NCI-H748 treated with DMSO at 0.1 percent for 48 hours (cell line): ENCODE measurements at regions not wholly inside any gene's neighbourhood (a gene's known extent, or its start where the extent isn't known, plus 50 kb on each side); places are given as distances from the start of the nearest gene placed in this dataset.
"Not testable (repeated sequence)": the region's sequence is repeated elsewhere in the genome, so short reads cannot be mapped to it uniquely, and the experiment has no call there.

Experiments
- DNase-seq: peaks from one replicate; lab custom pipeline; 2025; lab: John Stamatoyannopoulos, UW

DNA sequence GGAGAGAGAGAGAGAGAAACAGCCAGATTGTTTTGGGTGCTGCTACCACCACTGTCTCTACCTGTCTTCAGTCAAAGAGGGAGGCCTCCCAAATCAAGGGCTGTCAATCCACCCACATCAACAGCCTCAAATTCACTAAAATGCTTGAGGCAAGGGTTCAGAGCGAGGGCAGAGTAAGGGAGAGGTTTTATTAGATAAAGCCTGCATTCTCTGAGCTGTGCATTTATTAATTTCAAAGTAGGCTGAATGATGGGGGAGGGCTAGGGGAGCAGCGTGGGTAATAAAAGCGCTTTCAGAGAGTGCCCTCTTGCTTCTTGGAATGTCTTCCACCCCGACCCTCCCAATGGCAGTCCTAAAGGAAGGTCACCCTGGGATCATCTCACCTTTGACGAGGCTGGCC lies 636.5 kb upstream of the TBX3 start:
- no peak for DNase-seq

DNA sequence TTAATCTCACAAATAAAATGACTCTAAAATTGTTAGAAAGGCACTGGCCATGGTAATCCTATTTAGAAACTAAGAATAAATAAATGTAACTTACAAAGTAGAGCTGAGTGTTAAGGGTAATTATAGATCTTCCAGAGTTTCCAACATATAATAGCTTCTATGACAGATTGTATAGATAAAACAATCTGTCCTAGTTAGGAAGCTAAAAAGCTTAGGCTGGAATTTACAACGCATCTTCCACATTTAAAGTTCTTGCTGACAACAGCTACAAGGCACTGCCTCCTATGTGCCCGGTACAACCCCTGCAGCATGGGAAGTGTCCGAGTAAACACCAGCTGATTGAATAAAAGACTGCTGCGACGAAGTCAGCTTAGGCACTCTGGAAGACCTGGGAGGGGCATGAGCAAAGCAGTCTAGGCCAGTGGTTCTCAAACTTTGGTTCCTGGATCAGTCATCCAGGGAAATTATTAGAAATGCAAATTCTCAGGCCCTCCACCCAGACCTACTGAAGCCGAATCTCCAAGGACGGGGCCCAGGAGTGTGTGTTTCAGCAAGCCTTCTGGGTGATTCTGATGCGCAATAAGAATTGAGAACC lies 635.6 kb upstream of the TBX3 start:
- no peak for DNase-seq

DNA sequence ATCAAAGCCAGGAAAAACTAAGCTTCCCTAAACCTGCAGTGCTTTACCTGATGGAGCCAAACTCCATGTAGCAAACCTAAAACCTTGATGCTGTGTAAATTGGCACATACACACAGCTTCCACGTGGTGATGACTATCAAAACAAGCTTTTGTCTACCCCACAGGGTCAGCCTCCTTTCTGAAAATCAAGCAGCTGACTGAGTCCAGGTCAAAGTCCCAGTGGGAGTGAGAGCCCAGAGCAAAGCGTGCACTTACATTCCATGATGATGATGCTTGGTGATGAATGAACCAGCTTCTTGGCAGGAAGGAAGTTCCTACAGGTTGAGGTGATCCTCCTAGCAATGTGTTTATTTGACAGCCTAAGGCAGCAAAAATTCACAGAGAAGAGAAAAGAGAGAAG lies 630.0 kb upstream of the TBX3 start:
- DNase-seq = no peak

DNA sequence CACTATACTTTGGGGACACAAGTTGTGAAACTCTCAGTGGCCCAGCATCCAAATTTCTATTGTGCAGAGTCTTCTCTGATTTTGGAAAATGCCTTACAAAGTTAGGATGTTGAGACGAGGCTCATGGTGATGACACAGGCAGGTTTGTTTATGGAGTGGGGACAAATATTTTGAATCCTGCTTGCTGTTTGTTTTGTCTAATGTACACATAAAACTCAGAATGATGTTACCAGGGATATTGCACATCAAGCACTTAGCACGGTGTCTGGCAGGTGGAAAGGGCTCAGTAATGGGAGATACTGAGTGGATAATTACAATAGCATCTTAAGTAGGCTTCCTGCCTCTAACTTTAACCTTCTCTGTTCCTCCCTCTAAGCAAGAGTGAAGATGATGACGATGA lies 628.9 kb upstream of the TBX3 start:
- peak; percentile 90 for DNase-seq

DNA sequence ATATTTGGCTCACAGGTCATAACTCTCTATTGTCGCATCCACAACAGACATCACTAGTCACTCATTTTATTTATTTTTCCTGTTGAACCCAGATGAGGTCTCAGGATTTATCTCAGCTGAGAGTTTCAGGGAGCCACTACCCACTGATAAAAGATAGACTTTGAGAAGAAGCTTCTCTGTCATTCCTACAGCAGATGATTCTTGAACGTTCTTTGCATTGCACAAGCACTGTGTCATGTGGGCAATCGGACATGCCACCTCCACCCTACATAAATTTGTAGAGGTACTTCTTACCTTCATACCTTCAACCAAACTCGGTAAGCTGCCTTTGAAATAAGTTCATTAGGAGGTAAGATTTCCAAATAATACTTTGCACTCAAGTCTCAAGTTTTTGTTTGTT lies 627.9 kb upstream of the TBX3 start:
- no peak for DNase-seq

DNA sequence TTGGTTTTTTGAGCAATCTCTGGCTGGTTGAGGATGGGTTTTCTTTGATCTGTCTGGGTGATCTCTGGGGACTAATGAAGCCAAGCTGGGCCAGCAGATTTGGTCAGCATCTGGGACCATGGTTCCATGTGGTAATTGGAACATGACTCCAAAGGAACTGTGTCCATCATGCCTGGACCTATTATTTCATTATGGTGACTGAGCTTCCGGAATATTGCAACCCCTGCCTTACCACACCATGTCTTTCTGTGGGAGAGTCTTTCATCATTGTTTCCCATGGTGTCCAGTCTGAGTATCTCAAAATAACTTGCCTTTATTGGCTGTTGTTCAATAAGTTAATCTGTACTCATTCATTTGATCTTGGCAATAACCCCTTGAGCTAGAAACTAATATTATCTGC lies 624.9 kb upstream of the TBX3 start:
- no peak for DNase-seq

DNA sequence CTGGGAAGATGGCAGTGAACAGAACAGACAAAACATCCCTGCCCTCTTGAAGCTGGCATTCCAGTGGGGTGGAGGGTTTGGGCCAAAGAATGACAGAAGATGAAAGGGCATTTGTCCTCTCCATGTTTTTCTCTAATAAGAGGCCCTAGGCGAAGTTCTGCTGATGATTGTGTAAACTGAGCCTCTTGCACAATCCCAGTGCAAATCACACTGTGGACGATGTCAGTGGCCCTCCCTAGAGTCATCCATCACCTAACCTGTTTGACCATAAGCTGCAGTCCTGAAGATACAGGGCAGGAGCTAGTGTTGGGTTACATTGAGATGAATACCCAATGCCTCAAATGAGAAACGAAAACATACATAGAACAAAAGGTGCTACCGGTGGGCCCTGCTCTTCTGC lies 622.4 kb upstream of the TBX3 start:
- no peak for DNase-seq

DNA sequence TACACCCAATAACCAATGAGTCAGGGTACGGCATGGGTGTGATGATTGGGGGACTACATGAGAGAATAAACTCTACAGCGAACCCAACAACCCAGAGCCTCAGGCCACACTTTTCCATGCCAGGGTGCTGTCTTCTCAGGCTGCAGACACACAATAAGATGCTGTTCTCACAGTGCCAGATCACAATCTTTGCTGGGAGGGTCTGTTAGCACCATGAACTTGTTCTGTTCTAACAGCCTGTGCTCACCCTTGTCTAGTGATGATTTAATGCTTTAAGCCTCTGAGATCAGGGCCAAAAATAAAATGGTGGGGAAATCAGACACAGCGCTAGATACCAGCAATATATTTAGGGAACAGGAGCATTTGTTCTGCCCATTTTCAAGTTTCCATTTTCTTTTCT lies 621.9 kb upstream of the TBX3 start:
- no peak for DNase-seq

DNA sequence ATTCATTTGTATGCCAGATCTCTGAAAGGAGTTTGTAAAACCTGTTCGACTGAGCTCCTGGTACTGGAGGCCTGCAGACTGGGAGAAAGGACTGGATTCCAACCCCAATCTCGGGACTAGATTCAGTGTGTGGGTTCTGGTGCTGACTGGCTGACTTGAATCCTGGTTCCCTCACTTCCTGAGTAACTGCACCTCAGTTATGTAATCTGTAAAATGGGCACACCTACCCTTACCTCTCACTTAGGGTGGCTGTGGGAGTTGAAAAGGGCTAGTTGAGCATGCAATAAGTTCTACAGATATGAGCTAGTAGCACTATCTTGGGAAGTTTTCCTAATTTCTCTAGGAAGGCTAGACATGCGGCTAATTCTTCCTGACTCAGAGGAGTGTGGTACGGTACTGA lies 621.3 kb upstream of the TBX3 start:
- no peak for DNase-seq

DNA sequence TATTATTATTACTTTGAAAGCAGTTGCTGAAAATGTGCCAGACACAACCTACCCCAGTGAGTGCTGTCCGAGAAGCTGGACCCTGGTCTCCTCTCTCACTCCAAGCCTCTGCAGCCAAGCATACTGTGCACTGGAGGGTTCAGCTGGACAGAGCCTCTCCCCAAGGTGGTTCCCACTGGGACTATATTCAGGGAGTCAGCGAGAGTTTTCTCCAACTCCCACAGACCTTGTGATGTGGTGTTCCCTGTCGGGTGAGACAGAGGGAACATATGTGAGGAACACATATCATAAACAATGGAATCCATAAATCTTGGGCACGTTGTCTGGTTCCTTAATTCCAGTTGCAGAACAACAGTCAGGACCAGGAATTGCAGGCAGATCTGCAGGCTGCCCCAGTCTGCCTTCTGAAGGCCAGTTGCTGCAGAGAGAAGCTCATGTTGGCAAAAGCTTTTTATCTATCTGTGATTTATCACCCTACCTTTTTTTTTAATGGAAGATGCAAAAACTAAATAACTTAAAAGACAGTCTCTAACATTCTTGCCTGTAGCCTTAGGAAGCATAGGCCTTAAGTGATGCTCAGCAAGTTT lies 619.8 kb upstream of the TBX3 start:
- DNase-seq = no peak

DNA sequence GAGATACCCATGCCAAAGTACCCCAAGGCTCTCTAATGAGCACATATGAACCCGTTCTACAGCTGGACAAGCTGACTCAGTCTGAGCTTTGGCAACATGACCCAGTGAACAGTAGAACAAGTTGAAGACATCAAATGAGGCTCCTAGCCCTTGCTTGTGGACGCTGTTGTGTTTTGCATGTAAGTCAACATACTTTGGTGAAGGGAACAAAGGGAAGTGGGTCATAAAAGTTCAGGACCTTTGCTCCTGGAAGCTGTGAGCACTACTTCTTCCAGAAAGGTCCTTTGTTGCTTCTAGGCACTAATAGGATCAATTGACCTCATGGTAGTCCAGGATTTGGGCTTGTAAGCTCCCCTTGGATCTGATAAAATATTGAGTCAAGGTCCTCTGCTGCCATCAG lies 613.5 kb upstream of the TBX3 start:
- no peak for DNase-seq

DNA sequence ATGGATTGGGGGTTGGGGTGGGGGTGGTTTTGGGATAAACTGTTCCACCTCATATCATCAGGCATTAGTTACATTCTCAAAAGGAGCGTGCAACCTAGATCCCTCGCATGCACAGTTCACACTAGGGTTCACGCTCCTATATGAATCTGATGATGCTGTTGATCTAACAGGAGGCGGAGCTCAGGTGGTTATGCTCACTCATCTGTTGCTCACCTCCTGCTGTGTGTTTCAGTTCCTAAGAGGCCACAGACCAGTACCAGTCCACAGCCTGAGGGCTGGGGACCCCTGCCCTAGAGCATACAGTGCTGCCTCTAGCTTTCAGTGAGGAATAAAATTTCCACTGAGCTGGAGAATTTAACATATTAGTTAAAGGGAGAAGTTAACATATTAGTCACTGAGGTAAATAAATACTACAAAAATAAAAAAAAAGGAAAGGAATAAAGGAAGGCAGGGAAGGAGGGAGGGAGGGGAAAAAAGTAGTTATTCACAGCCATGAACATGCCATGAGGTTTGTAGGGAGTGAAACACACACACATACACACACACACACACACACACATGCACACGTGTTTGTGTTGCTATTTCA lies 612.7 kb upstream of the TBX3 start:
- no peak for DNase-seq

DNA sequence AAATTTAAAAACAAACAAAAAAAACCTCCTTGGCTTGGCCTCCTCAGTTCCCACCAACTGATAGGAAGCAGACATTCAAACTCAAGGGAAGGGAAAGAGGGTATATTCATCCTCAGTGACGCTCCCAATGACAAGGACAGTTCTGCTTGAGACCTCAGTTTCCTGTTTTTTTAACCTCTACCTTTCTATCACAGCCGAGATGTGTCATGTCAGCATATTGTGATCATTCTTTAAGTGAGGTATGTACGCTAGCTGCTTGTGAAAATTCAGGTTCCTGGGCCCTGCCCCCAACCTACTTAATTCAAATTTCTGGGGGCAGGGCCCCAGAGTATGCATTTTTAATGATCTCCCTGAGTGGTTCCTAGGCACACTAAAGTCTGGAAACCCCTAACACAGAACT lies 611.9 kb upstream of the TBX3 start:
- DNase-seq = no peak

DNA sequence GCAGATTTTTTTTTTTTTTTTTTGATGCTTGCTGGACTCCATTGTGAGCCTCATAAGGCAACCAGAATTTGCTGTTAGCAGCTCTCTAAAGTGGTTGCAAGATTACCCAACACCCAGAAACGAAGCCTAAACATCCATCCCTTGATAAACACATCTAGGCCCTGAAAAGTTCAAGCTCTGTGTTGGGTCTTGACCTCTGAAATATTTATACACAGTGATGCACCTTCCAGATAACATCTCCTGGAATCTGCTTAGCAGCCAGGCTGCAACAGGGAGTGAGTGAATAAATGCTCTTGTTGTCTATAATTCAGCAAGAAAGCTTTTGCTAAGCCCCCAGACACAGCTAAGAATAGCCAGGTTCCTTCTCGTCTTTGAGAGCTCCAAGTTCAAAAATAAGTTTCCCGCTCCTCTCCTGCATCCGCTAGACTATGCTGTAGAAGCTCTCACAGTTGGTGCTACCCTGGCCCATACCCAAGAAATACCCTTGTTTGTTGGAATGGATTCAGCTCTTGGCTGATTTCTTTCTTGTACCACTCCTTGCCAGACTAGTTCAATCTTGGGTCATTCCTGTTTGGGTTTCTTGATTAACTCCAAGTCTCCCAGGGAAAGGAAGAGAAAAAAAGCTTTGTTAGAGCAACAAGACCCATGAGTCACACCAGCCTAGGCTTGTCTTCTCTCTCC lies 610.6 kb upstream of the TBX3 start:
- DNase-seq = no peak

DNA sequence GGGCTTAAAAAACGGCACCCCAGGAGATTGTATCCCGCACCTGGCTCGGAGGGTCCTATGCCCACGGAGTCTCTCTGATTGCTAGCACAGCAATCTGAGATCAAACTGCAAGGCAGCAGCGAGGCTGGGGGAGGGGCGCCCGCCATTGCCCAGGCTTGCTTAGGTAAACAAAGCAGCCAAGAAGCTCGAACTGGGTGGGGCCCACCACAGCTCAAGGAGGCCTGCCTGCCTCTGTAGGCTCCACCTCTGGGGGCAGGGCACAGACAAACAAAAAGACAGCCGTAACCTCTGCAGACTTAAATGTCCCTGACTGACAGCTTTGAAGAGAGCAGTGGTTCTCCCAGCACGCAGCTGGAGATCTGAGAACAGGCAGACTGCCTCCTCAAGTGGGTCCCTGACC lies 601.5 kb upstream of the TBX3 start:
- DNase-seq = not testable (repeated sequence)

DNA sequence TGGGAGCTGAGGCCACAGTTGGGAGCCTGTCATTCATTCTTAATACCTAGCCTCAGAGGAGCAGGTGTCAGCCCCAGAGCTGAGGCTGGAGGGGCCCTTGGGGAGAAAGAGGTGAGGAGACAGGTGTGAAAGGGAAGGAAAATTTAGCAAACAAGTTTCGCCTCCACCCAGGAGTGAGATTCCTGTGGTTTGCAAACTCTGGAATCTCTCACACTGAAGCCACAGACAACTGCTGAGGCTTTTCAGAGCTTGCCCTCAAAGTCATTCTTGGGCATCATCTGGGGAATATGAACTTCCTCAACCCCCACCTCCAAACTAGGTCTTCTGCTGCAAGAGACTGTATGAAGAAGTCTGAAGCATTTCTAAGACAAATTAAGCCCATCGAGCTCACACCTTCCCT lies 589.5 kb upstream of the TBX3 start:
- DNase-seq = no peak

DNA sequence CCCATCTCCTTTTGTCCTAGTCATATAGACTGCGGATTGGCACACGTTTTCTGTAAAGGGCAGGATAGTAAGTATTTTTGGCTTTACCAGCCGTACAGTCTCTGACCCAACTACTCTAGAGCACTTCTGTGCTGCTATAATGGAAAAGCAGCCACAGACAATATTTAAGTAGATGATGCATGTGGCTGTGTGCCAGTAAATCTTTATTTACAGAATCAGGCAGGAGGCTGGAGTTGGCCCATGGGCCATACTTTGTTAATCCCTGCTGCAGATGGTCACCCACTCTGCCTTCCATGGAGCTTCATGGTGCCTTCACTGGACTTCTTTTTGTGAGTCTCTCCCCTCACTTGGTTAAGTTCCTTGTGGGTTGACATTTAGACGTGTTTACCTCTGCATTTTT lies 584.5 kb upstream of the TBX3 start:
- DNase-seq = no peak

DNA sequence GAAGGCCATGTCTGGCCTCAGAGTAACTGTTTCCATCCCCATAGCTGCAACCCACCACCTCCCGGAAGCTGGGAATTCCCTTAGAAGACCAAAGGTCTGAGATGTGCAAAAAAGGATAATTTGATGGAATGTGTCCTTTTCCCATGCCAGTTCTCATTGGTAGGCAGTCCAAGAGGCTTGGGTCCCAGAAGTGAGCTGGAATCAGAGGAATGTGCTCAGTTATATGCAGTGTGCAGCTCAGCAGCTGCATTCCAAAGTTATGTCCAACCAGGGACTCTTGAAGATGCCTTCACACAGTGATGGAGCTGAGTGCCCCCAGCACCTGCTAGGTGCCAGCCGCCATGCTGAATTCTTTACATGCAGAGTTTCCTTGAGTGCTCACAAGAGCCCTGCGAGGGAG lies 583.9 kb upstream of the TBX3 start:
- DNase-seq = no peak

DNA sequence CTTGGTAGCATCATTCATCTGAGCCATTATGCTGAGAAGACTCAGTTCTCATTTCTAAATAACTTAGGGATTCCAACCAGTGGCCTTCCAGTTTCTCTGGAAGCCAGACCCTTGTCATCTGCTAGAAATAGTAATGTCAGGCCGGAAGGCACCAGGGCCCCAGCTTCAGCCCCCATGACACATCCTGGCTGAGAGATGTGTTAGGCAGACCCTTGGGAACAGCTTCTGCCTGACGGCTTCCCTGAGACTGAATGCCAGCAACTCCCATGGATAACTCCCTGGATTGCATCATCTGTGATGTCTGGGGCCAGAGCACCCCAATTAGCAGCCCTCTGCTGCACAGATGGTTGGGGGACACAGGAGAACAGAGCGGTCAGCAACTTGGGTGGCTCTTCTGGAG lies 583.5 kb upstream of the TBX3 start:
- DNase-seq = no peak

DNA sequence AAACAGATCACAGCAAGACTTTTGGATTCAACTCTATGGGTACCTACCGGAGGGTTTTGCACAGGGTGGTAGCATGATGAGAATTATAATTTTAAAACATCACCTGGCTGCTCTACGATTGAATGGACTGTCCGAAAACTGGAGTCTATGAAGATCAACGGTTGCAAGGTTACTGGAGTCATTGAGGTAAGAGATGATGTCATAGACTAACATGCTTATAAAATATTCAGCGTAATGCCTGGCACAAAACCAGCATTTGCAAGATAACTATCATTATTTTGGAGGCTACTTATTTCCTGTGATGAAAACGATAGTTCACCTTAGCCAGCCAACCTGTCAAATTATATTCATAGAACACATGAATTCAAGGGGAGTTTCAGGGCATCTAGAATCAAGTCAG lies 580.6 kb upstream of the TBX3 start:
- no peak for DNase-seq

DNA sequence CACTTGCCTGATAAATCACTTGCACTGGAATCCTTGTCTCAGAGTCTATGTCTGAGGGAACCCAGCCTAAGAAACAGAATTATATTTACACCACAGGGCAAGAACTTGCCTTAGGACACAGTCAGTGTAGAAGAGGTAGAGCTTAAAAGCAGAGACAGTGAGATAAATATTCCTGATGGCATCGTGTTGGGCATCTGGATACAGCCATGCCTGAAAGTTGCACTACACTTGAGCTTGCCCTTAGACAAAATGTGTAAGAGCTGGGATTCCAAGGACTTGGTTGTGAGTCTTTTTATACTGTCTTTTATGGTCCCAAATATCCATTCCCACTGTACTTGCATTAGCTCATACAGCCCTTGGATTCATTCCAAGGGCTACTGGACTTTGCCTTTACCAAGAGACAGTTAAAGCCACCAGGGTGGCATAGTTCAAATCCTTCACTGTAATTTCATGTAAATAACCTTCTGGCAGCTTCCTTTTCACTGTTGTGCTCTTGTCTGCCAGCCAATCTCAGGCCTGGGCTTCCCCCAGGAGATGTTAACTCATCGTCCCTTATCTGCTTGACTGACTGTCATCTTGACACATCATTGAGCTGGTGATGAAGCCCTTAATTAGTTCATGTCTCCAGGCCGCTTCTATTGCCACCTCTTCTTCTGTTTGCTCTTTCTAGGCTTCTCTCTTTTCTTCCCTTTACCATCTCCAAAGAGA lies 577.9 kb upstream of the TBX3 start:
- peak; percentile 35 for DNase-seq

DNA sequence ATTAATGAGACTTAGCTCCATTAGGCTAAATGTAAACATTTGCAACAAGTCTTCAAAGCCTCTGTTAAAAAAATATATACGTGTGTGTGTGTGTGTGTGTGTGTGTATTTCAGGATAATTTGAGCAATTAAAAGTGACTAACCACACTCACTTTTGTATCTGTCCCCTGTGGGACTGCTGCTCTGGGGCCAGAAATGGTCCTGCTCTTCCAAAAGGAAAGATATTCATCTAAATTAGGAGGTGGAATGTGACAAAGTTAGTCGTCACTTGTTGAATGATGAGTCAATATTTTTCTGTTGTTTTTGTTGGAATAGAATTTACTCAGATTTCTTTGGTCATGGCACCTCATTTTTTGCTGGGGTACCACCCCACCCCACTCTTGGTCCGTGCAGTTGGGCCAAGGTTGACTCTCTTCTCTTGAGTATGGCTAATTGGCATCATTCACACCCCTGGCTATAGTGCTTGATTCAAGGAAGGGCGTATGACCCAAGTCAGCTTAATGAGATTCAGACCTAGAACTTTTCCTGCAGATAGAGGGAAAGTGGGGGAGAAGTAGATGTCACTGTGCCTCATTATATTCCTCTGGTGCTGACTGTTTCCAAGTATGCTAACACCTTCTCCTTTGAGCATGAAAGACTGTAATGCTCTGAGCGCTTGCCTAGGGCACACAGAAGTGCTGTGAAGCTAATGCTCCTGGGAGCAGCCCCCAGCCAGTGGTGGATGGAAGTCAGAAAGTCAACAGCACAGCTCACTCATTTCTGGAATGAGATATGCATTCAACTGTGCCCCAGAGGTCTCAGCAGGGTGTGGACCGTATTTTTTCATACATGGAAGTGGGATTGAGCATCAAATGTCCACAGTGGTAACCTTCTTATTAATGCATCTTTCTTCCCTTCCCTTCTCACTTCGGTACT lies 577.0 kb upstream of the TBX3 start:
- DNase-seq = no peak
